ENCODE measurements at regions not wholly inside any gene's neighbourhood (a gene's known extent, or its start where the extent isn't known, plus 50 kb on each side); places are given as distances from the start of the nearest gene placed in this dataset.

DNA sequence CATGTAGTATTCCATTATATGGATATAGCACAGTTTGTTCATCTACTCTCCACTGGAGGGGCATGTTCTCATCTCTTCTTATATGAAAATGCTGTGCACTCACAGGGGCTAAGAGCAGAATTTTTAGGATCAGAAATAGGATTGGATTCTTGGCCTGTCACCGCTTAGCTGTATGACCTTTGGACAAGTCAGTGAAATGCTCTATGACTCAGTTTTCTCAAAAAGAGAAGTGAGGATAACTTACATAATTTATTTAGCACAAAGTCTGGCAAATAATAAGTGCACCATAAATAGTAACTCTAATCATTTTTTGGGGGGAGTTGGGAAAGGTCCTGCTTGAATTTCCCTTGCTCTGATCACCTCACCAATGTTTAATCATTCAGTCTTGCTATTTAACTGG is 103.7 kb upstream of the LRIG1 start:
- H3K4me1 Mint-ChIP-seq (ENCODE audit: low read depth): peaks cover 22% of the 10 kb centered on the region

DNA sequence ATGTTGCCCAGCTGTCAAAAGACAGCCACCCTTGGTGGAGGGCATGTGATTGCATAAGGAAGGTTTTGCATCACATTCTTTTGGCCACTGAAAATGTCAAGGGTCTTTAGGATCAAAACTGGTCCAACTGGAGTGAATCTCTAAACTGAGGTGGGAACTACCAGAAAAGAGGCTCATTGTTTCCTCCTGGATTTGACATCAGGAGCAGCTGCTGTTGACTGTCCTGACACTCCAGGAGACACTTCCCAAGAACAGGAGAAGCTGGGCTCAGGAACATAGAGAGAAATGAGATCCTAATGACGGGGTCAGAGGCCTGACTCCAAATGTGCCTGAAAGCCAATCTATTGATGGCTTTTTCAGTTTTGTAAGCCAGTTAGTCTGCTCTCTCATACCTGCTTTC is 105.3 kb upstream of the LRIG1 start:
- H3K36me3 Mint-ChIP-seq (ENCODE audit: insufficient read depth): no peaks in the 10 kb centered on the region
- ATAC-seq (no peak), DNase-seq (no peak)
- H3K4me1 Mint-ChIP-seq (ENCODE audit: low read depth): peaks cover 22% of the 10 kb centered on the region
- peaks cover 3% of the 10 kb centered on the region for H3K9me3 Mint-ChIP-seq
- H3K27me3 Mint-ChIP-seq (ENCODE audit: low read depth): no peaks in the 10 kb centered on the region
- no peak overlapping the region for H3K4me3 Mint-ChIP-seq

More for the DNA sequence above, 103.7 kb upstream of the LRIG1 start:
- H3K9me3 Mint-ChIP-seq: peaks cover 3% of the 10 kb centered on the region
- H3K4me3 Mint-ChIP-seq: no peak overlapping the region
- H3K36me3 Mint-ChIP-seq (ENCODE audit: insufficient read depth): no peaks in the 10 kb centered on the region
- ATAC-seq: no peak
- no peaks in the 10 kb centered on the region for H3K27me3 Mint-ChIP-seq (ENCODE audit: low read depth)
- DNase-seq: no peak

DNA sequence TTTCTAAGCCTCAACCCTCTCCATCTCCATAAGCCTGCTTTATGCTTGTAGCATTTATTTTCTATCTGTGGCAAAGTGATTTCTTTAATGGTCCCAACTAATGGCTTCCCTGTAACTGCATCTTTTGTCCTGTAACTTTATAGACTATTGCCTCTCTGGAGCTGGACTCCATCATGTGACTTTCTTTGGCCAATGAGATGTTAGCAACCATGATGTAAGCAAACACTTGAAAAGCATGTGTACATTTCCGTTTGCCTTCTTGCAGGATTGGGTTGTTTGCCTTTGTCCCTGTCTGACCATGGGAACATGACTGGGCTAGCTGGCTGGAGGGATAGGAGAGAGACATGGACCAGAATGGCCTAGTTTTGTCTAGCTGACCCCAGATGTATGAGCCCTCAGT is 106.0 kb upstream of the LRIG1 start:
- DNase-seq (no peak), ATAC-seq (no peak)
- Mint-ChIP-seq H3K27me3 (ENCODE audit: low read depth) (no peaks in the 10 kb centered on the region), H3K4me3 (no peak overlapping the region), H3K4me1 (ENCODE audit: low read depth) (peaks cover 22% of the 10 kb centered on the region), H3K36me3 (ENCODE audit: insufficient read depth) (no peaks in the 10 kb centered on the region), H3K9me3 (peaks cover 3% of the 10 kb centered on the region)

DNA sequence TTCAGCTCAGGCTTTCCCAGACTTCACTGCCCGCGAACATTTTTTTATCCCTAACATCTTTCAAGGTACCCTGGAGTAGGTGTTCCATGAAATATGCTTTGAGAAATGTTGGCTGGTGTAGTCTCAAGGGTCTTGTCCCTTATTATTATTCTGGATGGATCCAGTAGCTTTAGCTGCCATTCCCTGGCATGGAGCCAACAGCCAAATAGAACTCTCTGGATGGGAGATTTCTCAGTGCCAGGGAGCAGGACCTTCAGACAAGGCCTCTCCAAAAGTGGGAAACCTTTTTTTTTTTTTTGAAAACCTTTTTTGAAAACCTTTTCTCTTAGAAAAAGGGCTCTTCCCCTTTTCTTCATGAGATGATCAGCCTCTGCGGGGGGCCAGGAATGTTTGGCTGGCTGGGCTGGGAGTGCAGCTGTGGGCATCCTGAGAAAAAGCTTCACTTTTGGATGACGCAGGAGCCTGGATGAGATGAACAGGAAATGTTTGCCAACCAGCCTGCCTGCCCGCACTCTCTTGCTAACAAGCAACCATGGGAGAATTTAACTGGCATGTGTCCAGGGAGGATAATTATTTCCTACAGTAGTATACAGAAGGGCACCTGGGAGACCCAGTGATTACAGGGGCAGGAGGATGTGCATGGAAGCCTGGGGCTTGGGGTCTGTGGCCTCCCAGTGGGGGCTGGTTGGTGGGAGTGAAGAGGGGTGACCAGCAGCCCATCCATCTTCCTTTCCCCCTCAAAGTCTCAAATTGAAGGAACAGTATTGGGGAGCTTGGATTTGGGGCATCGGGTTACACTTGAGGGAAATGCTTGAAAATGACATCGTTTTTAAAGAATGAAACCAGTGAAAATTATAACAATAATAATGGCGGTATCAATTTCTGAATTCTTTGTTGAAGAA is 109.1 kb upstream of the LRIG1 start:
- Mint-ChIP-seq H3K9me3 (peaks cover 3% of the 10 kb centered on the region), H3K4me1 (ENCODE audit: low read depth) (peaks cover 2% of the 10 kb centered on the region), H3K4me3 (no peak overlapping the region), H3K27me3 (ENCODE audit: low read depth) (no peaks in the 10 kb centered on the region), H3K36me3 (ENCODE audit: insufficient read depth) (no peaks in the 10 kb centered on the region)
- no peak for DNase-seq
- ATAC-seq: no peak

DNA sequence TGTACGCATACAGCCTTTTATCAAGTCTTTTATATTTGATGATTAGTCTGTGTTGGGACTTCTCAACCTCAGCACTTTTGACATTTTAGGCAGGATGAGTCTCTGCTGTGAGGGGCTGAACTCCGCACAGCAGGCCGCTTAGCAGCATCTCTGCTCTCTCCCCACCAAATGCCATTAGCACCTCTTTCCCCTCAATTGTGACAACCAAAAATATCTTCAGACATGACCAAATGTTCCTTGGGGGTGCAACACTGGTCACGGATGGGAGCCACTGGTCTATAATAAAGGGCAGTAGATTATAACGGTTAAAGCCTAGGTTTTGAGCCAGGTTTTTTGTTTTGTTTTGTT is 109.7 kb upstream of the LRIG1 start:
- Mint-ChIP-seq H3K4me1 (ENCODE audit: low read depth) (peaks cover 6% of the 10 kb centered on the region), H3K9me3 (peaks cover 3% of the 10 kb centered on the region), H3K4me3 (no peak overlapping the region), H3K27me3 (ENCODE audit: low read depth) (no peaks in the 10 kb centered on the region), H3K36me3 (ENCODE audit: insufficient read depth) (no peaks in the 10 kb centered on the region)
- ATAC-seq (no peak), DNase-seq (no peak)

DNA sequence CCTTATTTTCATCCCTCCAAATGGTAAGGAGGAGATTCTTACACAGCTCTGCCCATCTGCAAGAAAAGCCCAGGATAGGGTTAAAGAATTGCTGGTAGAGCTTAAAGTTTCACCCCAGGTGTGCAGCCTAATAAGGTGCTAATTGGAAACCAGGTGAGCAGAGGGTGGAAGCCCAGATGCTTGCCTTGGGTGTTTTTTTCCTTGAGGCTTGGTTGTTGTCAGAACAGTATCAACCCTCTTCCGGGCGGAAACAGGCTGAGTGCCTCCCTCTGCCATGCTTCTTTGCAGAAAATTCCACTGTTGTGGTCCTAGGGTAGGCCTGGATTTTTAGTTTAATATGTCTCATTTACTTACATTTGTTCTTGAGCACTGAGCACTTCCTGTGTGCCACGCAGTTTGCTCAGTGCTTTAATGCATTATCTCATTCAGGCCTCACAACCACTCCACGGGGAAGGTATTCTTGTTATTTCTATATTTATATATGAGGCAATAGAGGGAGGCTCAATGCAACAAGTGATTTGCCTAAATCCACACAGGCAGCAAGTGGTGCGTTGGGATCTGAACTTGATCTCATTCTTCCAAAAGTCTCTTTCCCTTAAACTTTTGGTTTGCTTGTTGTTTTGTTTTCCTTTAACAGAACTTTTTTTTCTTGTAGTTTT is 115.0 kb upstream of the LRIG1 start:
- Mint-ChIP-seq H3K27me3 (ENCODE audit: low read depth) (no peaks in the 10 kb centered on the region), H3K4me3 (no peak overlapping the region), H3K4me1 (ENCODE audit: low read depth) (peaks cover 12% of the 10 kb centered on the region), H3K36me3 (ENCODE audit: insufficient read depth) (no peaks in the 10 kb centered on the region), H3K9me3 (no peaks in the 10 kb centered on the region)
- no peak for DNase-seq
- no peak for ATAC-seq

DNA sequence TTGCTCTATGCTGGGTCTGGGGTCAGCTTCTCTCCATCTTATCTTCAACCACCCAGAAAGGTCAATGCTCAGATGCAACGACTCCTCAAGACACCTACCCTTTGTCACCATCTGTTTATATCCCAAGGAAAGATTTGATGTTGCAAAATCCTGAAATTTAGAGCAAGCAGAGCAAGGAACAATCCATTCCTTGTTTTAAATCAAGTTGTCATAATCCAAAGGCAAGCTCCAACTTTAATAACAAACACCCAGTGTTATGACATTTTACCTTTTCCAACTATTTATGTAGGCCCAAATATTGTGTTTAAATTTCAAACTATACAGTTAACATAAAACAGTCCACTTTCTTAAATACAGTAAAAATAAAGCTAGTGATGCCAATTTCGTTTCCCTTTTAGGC is 116.5 kb upstream of the LRIG1 start:
- DNase-seq: no peak
- peaks cover 12% of the 10 kb centered on the region for H3K4me1 Mint-ChIP-seq (ENCODE audit: low read depth)
- ATAC-seq: no peak
- no peak overlapping the region for H3K4me3 Mint-ChIP-seq
- H3K27me3 Mint-ChIP-seq (ENCODE audit: low read depth): no peaks in the 10 kb centered on the region
- H3K36me3 Mint-ChIP-seq (ENCODE audit: insufficient read depth): no peaks in the 10 kb centered on the region
- no peaks in the 10 kb centered on the region for H3K9me3 Mint-ChIP-seq

DNA sequence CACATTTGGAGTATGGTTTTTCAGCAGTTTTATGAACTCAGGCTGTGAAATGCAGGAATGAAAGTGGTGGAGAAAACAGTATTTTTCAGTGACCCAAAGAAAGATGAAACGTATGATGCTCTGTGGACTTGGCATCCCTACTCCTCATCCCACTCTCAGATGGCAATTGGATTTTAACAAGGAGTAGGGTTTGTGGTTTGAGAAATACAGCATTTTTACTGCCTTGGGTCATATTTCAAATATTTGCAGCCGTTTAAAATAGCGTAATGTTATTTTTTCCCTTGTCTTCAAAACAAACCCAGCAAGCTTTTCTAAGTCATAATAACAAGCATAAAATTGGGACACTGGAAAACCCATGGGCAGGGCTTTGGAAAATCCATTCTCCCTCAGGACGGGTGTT is 117.2 kb upstream of the LRIG1 start:
- Mint-ChIP-seq H3K27me3 (ENCODE audit: low read depth) (no peaks in the 10 kb centered on the region), H3K36me3 (ENCODE audit: insufficient read depth) (no peaks in the 10 kb centered on the region), H3K4me1 (ENCODE audit: low read depth) (peaks cover 12% of the 10 kb centered on the region), H3K4me3 (no peak overlapping the region), H3K9me3 (no peaks in the 10 kb centered on the region)
- no peak for DNase-seq
- ATAC-seq: no peak

DNA sequence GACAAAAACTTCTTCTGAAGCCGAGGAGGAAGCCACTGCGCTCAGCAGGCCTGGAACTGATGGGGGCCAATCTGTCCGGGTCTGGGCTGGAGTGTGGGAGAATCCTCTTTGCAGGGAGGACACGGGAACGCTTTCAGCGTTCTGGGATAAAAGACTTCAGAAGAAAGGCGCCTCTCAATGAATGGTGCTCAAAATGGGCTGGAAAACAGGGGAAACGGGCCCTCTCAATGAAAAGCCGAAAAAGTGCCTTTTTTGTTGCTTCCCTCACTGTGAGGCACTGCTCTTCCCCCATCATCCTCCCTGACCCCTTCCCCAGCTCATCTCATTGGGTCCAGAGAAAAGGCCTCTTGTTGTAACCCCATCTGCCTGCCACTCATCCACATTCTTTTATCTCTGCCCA is 119.5 kb upstream of the LRIG1 start:
- Mint-ChIP-seq H3K4me3 (no peak overlapping the region), H3K4me1 (ENCODE audit: low read depth) (peaks cover 7% of the 10 kb centered on the region), H3K36me3 (ENCODE audit: insufficient read depth) (no peaks in the 10 kb centered on the region), H3K27me3 (ENCODE audit: low read depth) (no peaks in the 10 kb centered on the region), H3K9me3 (no peaks in the 10 kb centered on the region)
- ATAC-seq (no peak), DNase-seq (no peak)

DNA sequence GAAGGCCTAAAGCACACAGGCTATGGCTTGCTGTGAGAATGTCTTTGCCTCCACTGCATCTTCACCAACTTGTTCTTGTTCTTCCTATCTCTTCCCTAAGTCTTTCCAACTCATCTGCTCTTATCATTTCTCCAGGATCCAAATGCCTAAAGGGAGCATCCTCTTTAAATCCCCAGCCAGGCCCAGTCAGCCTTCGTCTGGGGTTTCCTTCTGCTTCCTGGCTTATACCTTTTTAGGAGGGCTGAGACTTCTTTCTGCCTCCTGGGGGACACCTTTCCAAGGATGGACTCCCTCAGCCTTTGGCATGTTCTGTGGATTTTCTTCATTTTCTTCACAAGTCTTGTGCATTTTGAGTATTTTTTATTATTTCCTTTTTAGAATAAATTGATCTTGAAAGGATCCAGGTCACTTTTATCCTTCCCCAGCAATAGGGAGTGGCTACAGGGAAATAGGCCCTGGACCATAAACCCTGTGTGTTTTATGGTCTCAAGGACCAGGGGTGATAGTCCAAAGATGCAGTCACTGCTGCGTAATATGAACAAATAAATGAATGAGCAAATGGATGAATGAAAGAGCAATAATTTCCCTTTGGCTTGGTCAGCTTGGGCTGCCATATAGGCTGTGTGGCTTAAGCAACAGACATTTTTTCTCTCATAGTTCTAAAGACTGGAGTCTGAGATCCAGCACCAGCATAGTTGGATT is 122.1 kb upstream of the LRIG1 start:
- H3K9me3 Mint-ChIP-seq: no peaks in the 10 kb centered on the region
- no peaks in the 10 kb centered on the region for H3K4me1 Mint-ChIP-seq (ENCODE audit: low read depth)

DNA sequence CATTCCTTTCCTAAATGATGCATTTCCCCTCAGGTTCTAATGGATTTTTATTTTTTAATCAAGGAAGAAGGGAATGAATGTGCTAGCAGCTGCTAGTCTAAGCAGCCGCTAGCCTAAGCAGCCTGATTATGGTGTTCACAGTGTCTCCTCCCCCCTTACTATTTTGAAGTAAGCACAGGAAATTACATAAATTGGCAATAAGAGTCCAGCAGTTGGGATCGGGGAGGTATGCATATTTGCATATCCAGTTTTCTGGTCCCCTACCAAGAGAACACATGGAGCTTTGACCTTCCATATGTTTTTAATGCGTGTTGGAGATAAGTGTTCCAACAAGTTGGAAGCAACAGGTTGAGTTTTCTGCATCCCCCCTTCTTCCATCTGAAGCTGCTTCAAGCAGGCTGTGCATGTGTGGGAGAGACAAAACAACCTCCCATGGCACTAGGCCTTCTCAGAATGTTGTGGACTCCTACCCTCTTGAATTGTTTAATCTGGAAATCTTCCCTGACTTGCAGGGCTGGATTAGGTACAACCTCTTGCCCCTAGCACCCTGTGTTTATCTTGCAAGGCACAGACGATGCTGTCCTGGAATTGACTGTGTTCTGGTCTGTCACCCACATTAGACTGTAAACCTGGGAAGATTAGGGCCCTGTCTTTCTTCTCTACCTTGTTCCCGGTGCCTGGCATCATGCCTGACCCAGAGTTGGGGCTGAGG is 124.8 kb upstream of the LRIG1 start:
- Mint-ChIP-seq H3K4me1 (ENCODE audit: low read depth) (no peaks in the 10 kb centered on the region), H3K4me3 (no peak overlapping the region), H3K36me3 (ENCODE audit: insufficient read depth) (no peaks in the 10 kb centered on the region), H3K9me3 (no peaks in the 10 kb centered on the region), H3K27me3 (ENCODE audit: low read depth) (no peaks in the 10 kb centered on the region)
- ATAC-seq (no peak), DNase-seq (no peak)

More for the DNA sequence above, 122.1 kb upstream of the LRIG1 start:
- no peak for ATAC-seq
- H3K36me3 Mint-ChIP-seq (ENCODE audit: insufficient read depth): no peaks in the 10 kb centered on the region
- H3K27me3 Mint-ChIP-seq (ENCODE audit: low read depth): no peaks in the 10 kb centered on the region
- no peak overlapping the region for H3K4me3 Mint-ChIP-seq
- DNase-seq: no peak

DNA sequence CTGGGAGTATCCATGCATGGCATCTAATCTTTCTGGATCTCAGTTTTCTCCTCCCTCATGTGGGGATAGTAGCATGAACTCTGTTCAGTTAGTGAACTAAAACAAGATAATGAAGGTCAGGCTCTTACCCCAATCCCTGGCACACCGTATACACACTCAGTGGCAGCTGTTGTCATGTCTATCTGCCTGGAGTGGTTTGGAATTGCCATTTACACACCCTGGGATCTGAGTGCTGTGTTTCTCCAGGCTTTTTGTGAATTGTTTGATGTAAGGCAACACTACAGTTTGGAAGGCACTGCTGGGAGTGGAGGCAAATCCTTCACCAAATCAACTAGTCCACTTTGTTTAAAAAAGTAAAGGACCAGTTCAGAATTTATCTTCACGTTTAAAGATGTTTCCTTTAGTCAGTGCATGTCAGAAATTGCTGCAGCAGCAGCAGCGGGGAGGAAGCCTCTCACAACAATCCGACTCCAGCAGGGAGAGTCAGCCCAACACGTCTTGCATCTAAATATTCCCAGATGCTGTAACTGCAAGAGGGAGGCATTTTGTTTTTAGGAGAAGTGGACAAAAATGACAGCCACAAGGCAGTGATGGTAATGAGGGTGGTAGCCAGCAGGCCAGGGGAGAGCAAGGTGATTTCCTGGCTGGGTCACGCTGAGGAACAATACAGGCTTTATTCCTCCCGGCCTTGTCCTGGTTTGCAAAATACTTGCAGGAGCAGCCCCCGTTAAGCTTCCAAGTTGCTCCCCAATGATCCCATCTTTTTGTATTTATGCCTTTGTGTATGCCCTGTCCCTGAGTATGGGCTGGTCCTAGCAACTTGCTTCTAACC is 128.5 kb upstream of the LRIG1 start:
- ATAC-seq: no peak
- Mint-ChIP-seq H3K27me3 (ENCODE audit: low read depth) (peaks cover 2% of the 10 kb centered on the region), H3K4me3 (no peak overlapping the region), H3K9me3 (no peaks in the 10 kb centered on the region), H3K36me3 (ENCODE audit: insufficient read depth) (no peaks in the 10 kb centered on the region), H3K4me1 (ENCODE audit: low read depth) (no peaks in the 10 kb centered on the region)
- DNase-seq: no peak

DNA sequence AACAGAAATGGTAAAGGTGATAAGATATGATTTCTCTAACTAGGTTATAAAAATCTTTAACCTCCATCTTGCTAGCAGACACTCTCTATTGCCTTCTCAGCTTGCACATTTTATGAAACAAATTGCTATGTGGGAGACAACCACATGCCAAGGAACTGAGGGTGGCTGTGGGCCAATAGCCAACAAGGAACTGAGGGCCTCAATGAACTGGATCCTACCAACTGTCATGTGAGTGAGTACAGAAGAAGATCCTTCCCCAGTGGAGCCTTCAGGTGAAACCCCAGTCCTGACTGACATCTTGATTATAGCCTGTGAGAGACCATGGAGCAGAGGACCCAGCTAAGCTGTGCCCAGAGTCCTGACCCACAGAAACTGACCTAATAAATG is 129.2 kb upstream of the LRIG1 start:
- DNase-seq (no peak), ATAC-seq (no peak)
- H3K4me3 Mint-ChIP-seq: no peak overlapping the region
- H3K36me3 Mint-ChIP-seq (ENCODE audit: insufficient read depth): no peaks in the 10 kb centered on the region
- peaks cover 2% of the 10 kb centered on the region for H3K27me3 Mint-ChIP-seq (ENCODE audit: low read depth)
- H3K9me3 Mint-ChIP-seq: no peaks in the 10 kb centered on the region
- H3K4me1 Mint-ChIP-seq (ENCODE audit: low read depth): no peaks in the 10 kb centered on the region
